GF-D8 (cell line): ENCODE measurements at regions not wholly inside any gene's neighbourhood (a gene's known extent, or its start where the extent isn't known, plus 50 kb on each side); places are given as distances from the start of the nearest gene placed in this dataset.
A peak's percentile ranks its signal among the peaks of the same experiment; 100 is the strongest.

Experiments
- DNase-seq: peaks from one replicate; lab custom pipeline; 2025; lab: John Stamatoyannopoulos, UW

DNA sequence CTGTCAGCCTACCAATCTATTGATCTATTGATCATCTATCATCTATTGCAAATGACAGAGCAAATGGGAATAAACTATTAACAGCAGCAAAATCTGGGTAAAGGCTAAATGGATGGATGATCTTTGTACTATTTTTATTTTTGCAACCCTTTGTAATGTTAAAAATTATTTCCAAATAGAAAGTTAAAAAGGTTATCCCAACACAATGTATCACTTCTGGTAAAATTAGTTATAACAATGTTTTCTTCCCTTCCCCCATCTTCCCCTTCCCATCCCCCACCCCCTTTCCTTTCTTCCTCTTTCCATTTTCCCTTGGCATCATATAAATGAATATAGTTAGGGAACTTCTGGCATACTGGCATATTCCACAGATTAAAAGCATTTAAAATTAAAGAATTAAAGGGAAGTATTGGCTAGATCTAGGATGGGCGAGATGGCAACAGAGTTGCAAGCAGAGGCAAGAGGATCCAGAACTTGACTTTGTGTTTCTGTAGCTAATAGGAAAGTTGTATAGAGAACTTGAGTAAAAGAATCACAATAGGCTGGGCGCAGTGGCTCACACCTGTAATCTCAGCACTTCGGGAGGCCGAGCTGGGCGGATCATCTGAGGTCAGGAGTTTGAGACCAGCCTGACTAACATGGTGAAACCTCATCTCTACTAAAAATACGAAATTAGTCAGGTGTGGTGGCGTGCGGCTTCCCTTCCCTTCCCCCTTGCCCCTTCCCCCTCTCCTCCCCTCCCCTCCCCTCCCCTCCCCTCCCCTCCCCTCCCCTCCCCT is 66.6 kb upstream of the TAF11L2 start:
- DNase-seq = no peak

DNA sequence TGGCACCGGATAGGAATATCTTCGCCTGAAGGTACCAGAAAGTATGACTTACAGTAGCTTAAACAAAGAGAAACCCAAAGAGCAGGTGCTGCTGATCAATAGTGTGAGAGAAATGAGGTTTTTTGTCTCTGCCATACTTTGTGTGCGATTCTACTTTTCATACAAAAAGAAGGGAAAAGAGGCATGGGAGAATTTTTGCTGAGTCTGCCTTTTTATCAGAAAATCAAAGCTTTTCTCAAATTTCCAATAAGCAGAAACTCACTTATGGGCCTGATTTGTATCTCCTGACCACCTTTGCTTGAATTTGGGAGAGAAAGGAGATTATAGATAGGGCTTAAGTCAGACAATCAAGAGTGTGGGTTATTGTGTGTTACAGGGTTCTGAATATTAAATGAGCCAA is 65.5 kb upstream of the TAF11L2 start:
- DNase-seq = no peak

DNA sequence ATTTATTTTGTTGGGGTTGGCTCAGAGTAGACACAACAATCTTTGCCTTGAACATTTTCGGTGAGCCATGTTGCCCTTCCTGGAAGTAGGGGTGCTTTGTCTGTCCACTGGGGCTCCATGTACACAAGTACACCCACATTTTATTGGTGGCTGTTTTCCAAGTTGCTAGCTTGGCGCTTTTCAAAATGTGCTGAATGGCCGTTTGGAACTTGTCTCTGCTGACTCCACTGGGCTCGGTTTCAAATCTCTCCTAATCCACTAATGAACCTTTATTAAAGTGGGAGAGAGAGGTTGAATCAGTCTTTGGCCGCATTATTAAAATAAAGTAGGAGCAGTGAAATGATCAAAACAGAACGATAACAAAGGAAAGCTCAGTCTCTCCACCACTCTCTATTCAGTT is 64.6 kb upstream of the TAF11L2 start:
- no peak for DNase-seq

DNA sequence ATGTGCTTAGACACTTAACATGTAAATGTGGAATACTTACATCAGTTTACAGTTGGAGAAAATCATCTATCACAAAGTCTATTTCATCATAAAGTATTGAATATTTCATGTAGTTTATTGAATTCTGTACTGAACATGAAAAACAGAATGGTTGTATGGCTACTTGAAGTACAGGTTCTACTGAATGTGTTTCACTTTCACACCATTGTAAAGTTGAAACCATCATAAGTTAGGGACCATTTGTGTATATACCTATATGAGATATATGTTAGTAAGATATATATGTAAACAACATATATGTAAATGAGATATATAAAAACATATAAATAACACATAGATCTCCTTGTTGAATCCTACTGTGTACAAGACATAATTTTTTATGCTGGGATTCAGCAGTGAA is 63.0 kb upstream of the TAF11L2 start:
- DNase-seq = no peak

DNA sequence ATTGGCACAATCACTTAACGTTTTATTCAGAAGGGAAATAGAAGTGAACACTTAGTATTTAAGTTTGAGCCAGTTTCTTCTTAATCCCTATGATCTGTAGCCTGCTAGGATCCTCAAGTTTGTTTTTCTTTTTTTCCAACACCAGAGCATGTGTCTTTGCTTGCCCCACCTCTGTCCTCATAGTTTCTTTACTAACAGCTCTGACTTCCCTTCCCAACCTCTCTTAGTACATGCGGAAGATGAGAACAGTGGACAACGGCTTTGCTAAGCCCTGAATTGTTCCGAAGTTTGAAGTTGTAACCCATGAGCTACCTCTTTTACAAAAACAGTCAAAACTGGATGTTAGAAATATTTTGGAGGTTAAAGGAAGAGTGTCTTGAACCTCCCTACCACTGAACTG is 61.7 kb upstream of the TAF11L2 start:
- DNase-seq = peak; percentile 55

DNA sequence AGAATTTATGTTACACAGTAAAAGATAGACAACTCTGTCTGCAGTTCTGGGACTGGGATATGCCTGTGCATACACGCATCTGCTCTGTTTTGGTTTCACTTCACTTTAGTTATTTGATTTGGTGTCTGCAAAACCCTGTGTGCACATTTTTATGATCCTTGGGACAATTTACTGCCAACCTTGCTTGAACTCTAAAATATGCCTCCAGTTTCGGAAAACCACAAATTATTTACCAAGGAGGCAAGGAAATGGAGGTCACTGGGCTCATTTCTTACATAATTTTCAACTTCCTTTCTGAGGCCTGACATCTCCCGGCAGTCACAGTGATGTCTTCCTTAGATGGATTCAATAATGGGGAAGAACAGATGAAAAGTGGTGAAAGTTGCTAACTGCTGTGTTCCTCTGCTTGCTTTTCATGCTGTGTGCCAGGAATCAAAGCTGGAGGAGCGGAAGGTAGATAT is 61.2 kb upstream of the TAF11L2 start:
- DNase-seq = peak; percentile 89

DNA sequence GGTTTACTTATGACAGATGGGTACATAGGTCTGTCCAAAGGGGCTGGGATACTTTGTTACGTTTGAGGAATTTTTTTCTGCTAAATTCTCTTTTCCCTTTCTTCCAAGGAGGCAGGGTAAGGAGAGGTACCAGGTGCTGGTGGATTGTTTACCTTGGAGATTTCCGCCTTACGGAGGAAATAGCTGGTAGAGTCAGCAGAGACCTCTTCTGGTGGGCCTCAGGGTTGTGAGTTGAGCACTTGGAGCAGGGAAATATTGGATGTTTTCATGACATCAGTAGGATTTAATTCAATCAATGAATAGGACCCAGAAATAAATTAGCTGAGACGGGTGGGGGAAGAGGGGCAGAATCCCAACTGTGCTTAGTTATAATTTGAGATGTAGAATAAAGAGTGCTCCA is 60.0 kb upstream of the TAF11L2 start:
- DNase-seq = no peak

DNA sequence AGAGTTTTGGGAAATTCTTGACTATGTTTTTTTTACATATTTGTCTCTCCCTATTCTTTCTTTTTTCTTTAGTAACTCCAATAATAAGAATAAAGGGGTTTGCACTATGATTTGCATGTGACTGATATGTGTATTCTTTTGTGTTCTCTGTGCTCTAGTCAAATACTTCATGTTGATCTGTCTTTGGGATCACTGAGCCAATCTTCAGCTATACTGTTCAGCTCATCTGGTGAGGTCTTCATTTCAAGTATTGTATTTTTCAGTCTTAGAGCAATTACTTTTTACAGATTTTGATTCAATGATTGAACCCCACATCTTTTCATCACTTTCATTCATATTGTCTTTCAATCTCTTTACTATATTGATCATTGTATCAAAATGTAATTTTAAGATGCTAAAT is 58.1 kb upstream of the TAF11L2 start:
- DNase-seq = no peak

DNA sequence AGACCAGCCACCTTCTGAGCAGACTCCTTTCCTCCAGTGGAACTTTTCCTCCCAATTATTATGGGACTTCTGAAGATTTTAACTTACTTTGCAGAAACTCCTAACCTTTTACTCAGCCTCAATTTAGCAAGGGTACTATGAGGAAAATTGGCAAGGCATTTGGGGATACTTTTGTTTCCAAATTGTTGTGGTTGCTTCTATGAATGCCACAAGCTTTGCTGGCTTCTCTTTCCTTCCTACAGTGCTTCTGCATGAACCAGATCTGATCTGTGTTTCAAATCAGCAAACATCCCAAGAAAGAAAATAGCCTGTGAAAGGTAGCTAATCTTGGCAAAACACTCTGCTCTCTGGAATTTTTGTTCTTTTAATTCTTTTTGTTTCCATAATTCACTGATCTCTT is 57.3 kb upstream of the TAF11L2 start:
- no peak for DNase-seq

DNA sequence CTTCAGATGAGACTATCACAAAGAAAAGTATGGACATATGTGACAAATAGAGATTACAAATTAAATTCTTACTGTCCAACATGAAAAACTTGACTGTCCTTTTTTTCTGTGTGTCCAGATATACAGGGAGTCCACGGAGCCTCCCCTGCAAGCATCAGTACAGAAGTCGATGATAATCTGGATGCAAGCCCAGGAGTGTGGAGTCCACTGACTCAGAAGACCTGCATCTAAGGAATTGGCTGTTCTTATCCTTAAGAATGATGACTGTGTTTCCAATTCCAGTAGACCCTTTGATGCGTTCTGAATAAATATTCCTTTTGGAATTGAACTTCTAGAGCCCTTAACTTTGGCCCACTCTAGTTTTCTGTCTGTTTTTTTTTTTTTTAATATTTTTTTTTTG is 56.7 kb upstream of the TAF11L2 start:
- no peak for DNase-seq

DNA sequence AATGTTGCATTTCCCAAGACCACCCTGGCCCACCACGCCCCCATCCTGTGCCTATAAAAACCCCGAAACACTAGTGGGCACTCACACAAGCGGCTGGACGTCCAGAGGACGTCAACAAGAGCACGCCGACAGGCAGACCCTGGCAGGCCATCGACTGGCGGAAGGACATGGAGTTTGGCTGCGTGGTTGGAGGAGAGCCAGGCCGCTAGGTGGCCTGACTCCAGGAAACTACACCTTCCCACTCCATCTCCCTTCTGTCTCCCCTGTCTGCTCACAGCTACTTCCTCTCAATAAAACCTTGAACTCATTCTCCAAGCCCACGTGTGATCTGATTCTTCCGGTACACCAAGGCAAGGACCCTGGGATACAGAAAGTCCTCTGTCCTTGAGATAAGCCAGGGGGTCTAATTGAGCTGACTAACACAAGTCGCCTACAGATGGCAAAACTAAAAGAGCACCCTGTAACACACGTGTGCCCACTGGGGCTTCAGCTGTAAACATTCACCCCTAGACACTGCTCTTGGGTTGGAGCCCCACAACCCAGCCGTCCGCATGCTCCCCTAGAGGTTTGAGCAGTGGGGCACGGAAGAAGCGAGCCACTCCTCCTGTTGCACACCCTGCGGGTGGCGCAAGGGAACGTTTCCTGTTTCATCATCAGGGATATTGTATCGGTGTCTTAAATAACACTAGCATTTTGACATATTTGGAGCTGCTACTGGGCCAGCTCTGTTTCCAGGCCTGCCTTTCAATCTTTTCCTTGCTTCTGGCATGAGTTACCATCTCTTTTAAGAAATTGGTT is 54.5 kb upstream of the TAF11L2 start:
- peak; percentile 79 for DNase-seq

DNA sequence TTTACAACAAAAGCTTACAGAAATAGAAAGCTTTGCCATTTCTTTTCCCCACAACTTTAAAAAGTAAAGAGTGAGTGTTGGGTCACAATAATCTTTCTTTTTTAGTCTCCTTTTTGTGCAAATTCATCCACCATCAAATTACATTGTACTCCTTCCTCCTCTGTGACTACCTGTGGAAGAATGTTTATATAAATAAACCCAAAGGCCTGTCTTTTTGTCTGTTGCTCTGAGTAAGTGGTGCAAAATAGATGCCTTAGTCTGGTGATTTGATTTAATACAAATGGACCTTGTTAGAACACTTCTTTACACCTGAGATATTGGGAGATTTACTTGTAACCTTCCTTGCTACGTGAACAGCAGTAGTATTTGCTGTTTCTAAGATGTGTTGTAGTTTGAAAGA is 53.5 kb upstream of the TAF11L2 start:
- no peak for DNase-seq

DNA sequence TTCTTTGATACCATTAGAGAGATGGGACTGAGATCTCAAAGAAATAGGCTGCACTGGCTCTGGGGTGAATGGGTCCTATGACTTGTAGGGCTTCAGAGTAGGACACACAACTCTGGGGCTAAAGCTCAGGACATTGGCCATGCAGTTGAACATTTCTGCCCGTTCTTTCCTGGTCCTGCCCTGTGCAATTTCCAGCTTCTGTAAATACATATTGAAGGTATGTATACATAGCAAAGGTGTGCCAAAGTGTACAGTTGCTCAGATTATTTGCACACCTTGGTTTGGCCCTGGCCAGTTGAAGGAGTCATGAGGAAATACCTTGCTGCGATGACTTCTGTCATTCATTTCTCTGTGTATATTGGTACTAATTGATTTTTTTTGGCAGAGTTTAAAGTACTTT is 52.8 kb upstream of the TAF11L2 start:
- DNase-seq = no peak
